SHP77 treated with DMSO at 0.1 percent for 48 hours (cell line): ENCODE measurements at regions not wholly inside any gene's neighbourhood (a gene's known extent, or its start where the extent isn't known, plus 50 kb on each side); places are given as distances from the start of the nearest gene placed in this dataset.

Experiments
- DNase-seq: peaks from one replicate; lab custom pipeline; 2025; lab: John Stamatoyannopoulos, UW

DNA sequence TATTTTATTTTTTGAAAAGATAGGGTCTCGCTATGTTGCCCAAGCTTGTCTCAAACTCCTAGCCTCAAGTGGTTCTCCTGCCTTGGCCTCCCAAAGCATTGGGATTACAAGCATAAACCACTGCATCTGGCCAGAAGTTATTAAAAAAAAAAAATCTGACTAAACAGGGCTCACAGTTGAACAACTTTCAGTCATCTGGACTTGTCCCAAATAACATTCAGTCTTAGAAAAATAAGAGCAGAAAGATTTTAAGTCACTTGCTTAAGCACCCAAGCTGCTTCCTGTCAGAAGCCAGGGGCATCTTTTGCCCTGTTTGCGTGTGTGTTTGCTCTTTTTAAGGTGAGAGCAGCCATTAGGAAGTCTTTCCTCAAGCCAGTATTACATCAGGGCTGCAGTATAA, 286.8 kb downstream of the LMO4 start:
- DNase-seq = no peak

DNA sequence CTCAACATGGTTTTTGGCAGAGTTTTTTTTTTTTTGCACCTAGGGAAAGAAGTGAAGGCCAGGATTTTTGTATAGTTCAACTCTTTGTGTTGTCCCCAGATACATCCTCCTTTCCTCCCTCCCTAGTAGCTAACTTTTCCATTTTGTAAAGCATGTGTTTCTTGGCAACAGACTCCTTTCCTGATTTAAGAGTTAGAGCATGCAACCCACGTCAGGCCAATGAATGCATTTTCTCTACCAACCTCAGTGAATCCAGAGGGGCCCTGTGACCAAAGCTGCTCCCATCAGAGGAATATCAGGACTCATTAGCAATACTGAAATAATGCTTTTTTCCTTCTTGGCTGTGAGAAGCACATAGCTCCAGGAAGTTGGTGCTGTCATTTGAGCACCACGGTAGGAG, 287.2 kb downstream of the LMO4 start:
- DNase-seq = no peak

DNA sequence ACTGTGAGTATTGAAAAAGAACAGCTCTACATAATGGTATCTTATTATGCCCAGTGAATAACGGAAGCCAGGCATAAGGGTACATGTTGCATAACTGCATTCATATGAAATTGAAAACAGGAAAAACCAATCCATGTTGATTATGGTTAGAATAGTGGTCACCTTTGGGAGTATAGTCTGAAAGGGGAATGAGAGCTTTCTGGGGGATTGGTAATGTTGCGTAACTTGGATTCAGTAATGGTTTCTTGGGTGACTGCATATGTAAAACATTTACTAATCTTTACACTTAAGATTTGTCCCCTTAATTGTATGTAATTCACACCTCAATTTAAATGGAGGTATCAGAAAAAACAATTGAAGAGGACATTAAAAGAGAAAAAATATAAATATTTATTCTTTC, 292.1 kb downstream of the LMO4 start:
- DNase-seq = no peak

DNA sequence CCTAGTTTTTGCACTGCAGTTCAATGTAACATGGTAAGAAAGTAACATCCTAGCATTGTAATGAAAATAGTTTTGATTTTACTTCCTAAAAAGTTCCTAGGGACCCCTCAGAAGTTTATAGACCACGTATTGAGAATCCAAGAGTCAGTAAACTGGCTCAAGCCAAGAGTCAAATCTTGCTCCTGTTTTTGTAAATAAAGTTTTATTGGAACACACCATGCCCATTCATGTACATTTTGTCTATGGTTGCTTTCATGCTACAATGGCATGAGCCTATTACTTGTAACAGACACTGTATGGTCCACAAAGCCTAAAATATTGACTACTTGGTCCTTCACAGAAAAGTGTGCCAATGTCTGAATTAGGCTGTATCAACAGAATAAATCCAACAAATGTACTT, 301.0 kb downstream of the LMO4 start:
- no peak for DNase-seq

DNA sequence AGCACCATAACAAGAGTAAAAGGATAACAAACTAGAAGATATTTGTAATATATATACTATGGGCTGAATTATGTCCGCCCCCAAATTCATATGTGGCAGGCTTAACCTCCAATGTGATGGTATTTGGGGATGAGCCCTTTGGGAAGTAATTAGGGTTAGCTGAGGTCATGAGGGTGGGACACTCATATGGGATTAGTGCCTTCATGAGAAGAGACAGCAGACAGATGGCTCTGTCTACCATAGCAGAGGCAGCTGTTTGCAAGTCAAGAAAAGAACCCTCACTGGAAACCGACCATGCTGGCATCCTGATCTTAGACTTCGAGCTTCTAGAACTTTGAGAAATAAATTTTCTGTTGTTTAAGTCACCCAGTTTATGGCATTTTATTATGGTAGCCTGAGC, 303.6 kb downstream of the LMO4 start:
- DNase-seq = no peak

DNA sequence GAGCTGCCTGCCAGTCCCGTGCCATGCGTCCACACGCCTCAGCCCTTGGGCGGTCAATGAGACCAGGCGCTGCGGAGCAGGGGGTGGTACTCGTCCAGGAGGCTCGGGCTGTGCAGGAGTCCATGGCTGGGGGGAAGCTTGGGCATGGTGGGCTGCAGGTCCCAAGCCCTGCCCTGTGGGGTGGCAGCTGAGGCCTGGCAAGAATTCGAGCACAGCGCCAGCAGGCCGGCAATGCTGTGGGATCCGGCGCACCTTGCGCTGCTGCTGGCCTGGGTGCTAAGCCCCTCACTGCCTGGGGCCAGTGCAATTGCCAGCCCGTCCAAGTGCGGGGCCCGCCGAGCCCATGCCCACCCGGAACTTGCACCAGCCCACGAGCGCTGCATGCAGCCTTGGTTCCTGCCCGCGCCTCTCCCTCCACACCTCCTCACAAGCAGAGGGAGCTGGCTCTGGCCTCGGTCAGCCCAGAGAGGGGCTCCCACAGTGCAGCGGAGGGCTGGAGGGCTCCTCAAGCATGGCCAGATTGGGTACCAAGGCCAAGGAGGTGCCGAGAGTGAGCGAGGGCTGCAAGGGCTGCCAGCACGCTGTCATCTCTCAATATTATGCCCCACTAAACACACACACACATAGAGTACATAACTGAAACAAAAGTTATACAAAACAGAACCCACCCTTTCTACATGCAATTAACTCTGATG, 307.7 kb downstream of the LMO4 start:
- no peak for DNase-seq

DNA sequence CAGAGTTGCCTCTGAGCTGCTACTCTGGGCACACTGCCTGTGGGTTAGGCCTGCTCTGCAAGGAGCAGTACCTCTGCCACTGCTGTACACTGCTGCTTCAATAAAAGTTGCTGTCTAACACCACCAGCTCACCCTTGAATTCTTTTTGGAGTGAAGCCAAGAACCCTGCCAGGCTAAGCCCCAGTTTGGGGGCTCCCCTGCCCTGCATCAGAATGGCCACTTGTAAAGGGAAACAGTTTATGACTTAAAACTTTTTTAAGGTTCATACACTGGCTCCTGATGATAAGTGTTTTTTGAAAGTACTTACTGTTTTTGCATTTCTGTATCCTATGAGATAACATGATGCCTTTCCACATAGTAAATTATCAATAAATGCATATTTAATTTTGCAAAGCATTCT, 310.0 kb downstream of the LMO4 start:
- no peak for DNase-seq

DNA sequence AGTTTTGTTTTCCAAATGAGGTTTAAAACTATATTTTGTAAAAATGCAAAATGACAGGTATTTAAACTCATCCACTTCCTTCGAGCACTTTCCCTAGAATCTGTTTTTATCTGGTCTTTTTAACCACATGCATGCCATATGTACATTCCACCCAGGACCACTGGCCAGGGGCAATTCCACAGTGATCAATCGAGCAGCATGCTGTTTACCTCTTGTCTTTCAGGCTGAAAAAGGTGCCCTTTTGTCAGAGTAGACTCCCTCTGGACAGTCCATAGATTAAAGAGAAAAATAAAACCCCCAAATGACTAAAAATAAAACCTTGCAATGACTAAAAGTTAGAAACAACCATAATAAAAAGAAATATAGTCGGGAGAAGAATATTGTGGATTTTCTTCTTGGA, 313.3 kb downstream of the LMO4 start:
- DNase-seq = no peak

DNA sequence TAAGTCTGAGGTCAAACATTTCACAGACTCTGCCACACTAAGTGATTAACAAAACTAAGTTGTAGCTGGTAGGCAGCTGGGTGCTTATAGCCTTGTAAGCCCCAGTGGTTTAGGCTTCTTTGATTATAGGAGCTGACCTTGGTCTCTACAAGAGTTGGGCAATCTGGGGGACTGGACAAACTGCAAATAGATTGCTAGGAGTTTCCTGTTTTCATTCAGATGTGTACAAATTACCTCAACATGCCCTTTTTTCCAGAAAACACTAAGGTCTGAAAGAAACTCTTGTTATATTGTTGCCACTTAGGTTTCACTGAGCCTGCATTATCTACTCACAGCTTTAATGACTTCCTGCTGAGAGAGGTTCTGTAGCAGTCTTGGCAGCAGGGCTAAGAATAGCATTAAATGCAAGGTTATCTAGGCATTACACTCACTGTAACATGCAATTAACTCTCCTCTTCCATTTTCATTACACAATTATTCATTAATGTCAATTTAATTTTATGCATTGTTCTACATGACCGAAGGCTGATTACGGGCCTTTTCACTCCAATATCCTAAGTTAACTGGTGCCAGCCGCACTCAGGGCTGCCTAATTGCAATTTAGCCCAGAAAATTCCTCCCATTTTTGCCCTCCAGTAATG, 314.0 kb downstream of the LMO4 start:
- no peak for DNase-seq

DNA sequence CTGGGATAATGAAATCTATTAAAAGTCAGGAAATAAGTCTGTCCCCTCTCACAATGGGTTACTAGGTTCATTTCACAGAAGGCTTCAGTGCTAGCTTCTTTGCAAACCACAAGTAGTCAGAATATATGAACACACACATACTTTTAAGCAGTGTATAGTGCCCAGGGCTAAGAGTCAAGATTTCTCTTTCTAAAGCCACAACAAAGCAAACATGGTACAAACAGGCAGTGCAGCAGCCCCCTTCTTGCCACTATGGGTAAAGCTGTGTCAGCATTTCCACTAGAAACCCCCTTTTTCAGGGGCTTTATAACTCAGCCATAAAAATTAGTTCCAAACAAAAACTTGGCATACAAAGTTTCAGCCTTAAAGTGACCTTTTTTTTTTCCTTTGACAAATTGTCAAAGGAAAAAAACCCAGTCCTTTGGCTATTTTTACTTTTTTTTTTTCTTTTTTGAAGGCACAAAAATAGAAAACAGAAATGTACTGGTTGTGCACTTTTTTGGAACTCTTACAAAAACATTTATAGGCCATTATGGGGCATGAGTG, 315.4 kb downstream of the LMO4 start:
- no peak for DNase-seq

DNA sequence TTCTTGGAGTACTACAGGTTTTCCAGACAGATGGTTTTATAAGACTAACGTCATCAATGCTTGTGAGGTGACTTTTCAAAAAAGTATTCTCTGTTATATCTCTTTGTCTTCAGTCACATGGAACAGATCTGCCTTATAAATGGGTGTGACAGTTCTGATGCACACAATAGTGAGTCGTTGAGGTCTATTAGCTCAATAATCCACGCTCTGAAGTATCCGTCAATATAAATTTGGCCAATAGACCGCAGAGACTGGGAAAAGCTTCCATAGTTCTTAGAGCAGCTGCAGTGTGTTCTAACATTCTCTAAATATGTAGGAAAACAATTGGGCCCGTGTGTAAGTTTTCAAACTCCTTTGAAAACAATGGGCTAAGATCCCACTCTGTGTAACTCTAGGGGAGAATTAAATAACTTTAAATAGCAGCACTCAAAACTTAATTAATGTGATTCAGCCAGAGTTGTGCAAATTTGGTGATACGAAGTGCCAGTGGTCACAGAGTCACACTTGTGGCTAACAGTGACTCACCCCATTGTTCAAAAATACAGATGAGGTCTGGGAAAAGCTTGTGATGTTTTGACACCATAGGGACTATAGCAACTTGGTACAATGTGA, 316.0 kb downstream of the LMO4 start:
- no peak for DNase-seq

DNA sequence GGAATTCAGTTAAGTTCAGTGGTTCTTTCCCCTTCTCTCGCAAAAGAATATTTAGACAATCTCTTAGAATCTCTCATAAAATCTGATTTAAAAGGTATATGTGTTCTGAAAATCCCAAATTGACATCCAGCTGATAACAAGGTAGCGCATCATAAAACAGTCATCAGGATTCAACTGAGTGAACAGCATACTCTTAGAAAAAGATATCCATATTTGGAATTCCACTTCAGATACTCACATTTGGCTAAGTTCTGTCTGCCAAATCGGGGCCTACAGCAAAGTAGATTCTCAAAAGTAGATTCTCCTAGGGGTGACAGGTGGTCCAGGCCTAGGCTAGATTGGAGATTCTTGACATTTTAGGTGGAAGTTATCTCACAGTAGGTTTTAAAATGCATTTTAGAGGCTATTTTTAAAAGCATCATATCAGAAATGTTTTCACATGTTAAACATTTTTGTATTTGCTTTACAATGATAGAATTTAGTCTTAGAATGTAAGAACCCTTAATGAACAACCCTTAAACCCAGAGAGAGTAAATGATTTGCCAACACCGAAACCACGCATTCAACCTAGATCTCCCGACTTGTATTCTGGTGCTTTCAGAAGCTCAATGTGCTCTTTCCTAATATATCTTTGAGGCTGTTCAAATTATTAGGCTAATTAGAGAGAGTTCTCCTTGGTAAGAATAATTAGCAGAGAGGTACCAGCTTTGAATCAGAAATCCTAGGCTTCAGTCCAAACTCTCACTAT, 318.9 kb downstream of the LMO4 start:
- no peak for DNase-seq

DNA sequence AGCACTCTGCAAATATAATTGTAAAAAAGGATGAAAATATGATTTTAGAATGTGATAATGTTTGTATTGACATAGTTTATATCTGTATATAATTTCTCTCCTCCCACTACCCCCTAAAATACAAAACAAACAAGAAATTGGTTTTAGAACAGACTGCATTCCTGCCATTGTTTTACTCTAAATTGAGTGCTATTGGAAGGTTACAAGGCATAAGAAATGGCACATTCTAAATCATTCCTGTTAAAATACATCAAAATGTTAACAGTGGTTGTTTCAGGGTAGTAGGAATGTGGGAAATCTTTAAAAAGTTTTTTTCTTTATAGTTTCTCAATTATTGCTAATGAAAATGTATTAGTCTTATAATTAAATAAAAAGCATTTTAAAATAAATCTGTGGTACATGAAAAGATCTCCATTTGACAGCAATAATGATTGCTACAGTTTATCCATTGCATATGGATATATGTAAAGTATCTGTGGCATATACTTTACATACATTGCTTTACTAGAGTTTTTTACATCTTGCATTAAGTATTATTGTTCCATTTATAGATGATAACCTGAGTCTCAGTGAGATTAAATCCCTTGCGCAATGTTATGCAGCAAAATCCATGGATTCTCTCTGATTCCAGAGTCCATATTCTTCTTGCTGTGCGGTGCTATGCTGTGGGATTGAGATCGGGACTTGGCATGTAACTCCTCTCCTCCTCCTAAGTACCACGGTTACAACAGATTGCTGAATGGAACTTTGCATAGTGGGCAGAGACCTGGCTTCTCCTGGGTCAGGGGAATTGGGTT, 319.8 kb downstream of the LMO4 start:
- no peak for DNase-seq

DNA sequence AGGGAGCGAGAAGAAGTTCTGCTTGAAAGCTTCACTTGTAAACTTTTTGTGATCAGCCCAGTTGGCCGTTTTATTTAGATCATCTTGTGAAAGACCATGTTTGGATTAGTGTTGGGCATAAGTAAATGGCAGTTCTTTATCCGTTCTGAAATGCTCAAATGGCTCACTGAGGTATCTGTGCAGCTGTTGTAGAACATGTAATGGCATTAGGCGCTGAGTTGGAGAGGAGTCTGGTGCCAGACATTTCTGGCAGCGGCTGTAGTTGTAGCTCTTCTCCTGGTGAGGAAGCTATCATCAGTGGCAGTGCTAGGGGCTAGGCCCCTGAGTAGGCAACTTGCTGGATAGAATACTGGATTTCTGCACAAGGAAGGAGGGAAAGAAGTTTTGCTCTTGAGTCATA, 321.6 kb downstream of the LMO4 start:
- DNase-seq = no peak

DNA sequence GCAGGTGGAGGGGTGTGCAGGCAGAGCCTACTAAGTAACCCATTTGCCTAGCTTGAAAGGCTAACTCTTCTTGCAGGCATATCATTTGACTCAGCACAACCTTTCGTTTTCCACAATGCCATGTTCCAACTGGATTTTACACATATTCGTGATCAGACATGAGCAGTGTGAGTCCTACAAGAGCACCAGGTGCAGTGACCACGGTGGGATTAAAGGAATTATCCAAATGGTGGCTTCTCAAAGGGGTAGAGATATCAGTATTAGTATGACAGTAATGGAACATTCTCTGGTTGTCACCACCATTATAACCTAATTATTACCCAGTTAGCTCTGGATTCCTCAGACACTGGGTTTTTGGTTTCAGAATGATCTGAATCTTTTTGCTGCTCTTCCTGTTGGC, 323.5 kb downstream of the LMO4 start:
- no peak for DNase-seq

DNA sequence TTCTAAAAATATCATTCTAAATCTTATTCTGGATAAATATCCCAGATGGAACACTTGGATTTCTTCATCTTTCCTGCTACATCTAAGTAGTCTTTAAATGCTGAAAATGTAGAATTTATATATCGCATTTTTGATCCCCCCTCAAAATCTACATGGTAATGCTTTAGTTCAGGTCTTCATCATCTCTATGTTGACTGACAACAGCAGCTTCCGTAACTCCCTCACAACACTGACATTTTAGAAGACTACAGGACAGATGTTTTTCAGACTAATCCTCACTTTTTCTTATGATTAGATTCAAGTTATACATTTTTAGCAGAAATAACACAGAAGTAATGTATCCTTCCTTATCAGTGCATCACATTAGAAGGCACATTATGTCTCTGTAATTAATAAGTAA, 336.5 kb downstream of the LMO4 start:
- DNase-seq = no peak

DNA sequence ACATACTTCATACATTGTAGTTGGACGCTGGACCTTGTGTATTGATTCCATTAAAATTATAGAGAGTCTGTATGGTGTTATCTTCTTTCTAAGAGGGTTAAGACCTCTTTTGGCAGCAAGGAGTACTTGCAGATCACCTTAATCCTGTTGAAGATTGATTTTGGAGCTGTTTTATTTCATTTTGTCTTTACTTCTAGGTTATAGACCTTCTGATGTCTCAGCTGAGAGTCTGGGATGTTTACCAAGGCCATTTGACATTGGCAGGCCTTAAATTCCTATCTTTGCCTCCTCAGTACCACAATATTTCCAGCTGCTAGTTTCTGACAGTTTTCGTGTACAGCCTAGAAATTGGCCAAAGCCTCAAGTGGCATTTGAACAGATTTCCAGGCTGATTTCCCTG, 338.0 kb downstream of the LMO4 start:
- DNase-seq = no peak

DNA sequence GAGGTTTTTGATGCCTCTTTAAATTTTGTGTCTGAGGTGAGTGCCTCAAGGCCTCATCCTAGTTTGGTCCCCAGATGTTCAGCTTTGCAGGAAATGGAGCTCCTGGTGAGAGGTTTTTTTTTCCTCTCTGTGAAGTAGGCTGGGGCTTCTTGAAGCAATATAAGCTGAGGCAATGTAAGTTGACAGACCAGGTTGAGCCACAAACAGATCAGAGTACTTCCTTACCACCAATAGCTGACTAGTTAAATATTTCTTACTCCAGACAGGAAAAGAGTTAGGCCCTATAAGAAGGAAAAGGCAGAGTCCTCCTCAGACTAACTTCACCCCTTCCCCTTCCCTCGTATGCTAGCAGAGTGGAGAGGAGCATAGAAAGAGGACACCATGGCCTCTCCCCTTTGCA, 341.0 kb downstream of the LMO4 start:
- DNase-seq = no peak

DNA sequence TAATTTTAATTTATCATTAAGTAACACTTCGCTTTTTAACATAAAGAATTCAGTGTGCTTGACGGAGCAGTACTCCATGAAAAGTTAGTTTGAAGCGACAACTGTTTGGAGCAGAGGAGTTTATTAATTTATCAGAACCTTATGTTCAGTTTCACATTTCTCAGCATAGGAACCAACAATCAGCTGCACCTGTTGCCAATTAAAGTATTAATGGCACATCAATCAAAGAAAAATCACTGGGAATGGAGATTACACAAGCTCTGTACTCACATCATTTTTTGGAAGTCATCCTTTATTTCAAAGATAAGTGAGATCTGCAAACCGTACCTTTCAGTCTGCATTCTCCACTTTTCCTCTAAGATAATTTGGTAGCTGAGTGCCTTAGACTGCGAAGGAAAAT, 344.6 kb downstream of the LMO4 start:
- no peak for DNase-seq

DNA sequence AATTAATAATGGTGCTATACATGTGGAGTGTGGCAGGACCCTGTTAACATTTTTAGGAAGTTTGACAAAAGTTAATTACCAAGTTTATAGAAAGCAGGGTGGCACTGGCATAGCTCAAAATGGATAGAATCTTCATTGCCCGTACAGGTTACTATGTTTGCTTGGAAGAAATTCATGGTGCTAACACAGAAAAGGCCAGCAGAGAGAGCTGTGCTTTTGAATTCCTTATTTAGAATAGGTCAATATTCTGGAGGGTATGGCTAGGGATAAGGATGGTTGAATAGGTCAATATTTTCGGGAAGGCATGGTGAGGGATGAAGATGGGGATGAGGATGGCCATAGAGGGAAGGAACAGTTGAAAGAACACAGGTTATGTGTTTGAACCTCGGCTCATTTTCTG, 345.1 kb downstream of the LMO4 start:
- DNase-seq = no peak

DNA sequence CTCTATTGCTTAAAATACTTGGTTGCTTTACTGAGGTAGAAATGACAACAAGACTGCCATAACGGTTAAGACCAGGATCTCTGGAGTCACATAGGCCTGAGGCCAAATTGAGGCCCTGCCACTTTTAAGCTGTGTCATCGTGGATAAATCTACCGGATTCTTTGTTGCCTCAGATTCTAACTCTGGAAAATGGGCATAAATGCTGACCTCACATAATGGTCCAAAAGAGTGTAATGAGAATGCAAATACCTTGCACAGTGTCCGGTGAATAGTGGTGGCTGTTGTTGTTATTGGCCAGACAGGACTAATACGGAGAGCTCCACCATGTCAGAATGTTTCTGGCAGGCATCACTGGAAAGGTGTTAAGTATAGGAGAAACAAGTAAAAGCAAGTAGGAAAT, 346.1 kb downstream of the LMO4 start:
- no peak for DNase-seq

DNA sequence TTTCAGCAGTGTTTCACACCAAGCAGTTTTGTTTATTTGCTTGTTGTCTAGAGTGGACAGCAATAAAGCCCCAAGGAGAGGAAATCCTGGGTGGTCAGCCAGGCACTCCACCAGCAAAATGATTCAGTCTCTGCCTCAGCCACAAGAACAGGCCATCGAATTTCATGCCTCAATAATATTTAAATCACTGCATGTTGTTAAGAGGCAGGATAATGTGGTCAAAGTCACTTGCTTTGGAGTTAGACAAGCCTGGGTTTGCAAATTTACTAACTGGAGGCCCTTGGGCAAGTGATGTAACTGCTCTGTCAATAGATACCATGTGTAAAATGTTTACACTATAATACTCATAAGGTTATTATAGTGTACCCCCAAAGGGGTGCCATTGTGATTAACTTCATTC, 349.6 kb downstream of the LMO4 start:
- no peak for DNase-seq
